Kidney (tissue), 13 donors: ENCODE measurements at regions not wholly inside any gene's neighbourhood (a gene's known extent, or its start where the extent isn't known, plus 50 kb on each side); places are given as distances from the start of the nearest gene placed in this dataset.

Experiments used
- DNase-seq, 5 donors: peaks; one replicate each; pipeline ENCODE4 v3.0.0-alpha.2; 2013 to 2020
- FAIRE-seq: peaks from 2 replicates; lab custom pipeline; 2012; peaks lifted over from hg19 to GRCh38; lab: Jason Lieb, UNC
- H3K27ac ChIP-seq, 2 donors: one replicate each; pipeline ENCODE4 v1.7.0; 2013; ENCODE audit warnings: low read depth in 2 of 2, low read length in 2 of 2, inconsistent platforms in 1 of 2
- H3K27me3 ChIP-seq: one replicate; pipeline ENCODE4 v1.7.1; 2013; ENCODE audit warnings: low read length, inconsistent platforms; ENCODE audit not compliant: control insufficient read depth, insufficient read depth
- H3K36me3 ChIP-seq, 3 donors: one replicate each; pipeline versions ENCODE4 v1.7.0 to v1.7.1; 2013; ENCODE audit warnings: low read length in 3 of 3, control low read depth in 1 of 3, inconsistent platforms in 1 of 3; ENCODE audit not compliant: insufficient read depth in 3 of 3, control insufficient read depth in 2 of 3
- H3K4me1 ChIP-seq, 3 donors: one replicate each; pipeline versions ENCODE4 v1.7.0 to v1.7.1; 2013; ENCODE audit warnings: low read length in 3 of 3, inconsistent platforms in 1 of 3, low read depth in 1 of 3; ENCODE audit not compliant: control insufficient read depth in 2 of 3, insufficient read depth in 2 of 3
- H3K4me3 ChIP-seq, 3 donors: one replicate each; pipeline versions ENCODE4 v1.7.0 to v1.8.1; 2013; ENCODE audit warnings: low read length in 3 of 3, control low read depth in 1 of 3, inconsistent platforms in 1 of 3
- H3K9ac ChIP-seq, 3 donors: one replicate each; pipeline versions ENCODE4 v1.7.0 to v1.7.1; 2013; ENCODE audit warnings: low read length in 3 of 3, control low read depth in 1 of 3, inconsistent platforms in 1 of 3
- H3K9me3 ChIP-seq, 3 donors: one replicate each; pipeline versions ENCODE4 v1.7.0 to v1.7.1; 2013; ENCODE audit warnings: low read length in 3 of 3, control low read depth in 1 of 3, inconsistent platforms in 1 of 3; ENCODE audit not compliant: control insufficient read depth in 2 of 3, insufficient read depth in 1 of 3
- intact Hi-C: fragments of 100-400 bp; cut with DNase I; formaldehyde crosslinking; loops from one replicate; pipeline ENCODE4 v1.11.1; 2022
- TF ChIP-seq, protein P1 (sequence below): IDR thresholded peaks from 3 replicates; pipeline ENCODE4 v1.5.1; 2012; ENCODE audit warnings: mild to moderate bottlenecking, moderate library complexity, borderline replicate concordance; ENCODE audit not compliant: insufficient read depth; ENCODE audit errors: extremely low read depth
- donor health status: control.
- donor health status: control.
- donor health status: control.
- donor health status: control.
- donor health status: control.
- donor health status: DM: yes; HTN: yes; CAD: no.
- donor health status: Normal renal cell carcinoma (clear cell type).

DNA sequence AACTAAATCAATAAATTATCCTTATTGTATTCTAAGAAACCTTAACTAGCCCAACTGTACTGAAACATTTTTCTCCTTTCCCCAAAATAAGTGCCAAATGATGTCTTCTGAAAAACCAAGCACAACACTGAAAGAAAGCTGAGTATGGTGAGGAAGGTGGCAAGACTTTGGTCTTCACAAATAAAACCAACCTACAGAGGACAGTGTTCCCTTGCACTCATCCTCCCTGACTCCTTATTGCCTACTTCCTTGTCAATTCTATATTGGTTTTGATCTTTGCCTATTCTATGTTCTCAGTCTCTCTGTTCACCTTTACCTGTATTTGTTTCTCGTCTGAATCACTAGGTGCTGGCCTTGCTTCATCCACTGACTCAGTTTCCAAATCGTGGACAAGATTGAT, 490.1 kb upstream of the ZNF385D start:
- Histone ChIP-seq H3K4me1 (no peaks in the 10 kb centered on the region), H3K4me3 (no peak overlapping the region), H3K27ac (no peak overlapping the region), H3K27me3 (no peaks in the 10 kb centered on the region), H3K9me3 (no peaks in the 10 kb centered on the region), H3K9ac (no peak overlapping the region), H3K36me3 (no peaks in the 10 kb centered on the region)
- intact Hi-C loops = no loop called here
- TF ChIP-seq, protein P1, sequence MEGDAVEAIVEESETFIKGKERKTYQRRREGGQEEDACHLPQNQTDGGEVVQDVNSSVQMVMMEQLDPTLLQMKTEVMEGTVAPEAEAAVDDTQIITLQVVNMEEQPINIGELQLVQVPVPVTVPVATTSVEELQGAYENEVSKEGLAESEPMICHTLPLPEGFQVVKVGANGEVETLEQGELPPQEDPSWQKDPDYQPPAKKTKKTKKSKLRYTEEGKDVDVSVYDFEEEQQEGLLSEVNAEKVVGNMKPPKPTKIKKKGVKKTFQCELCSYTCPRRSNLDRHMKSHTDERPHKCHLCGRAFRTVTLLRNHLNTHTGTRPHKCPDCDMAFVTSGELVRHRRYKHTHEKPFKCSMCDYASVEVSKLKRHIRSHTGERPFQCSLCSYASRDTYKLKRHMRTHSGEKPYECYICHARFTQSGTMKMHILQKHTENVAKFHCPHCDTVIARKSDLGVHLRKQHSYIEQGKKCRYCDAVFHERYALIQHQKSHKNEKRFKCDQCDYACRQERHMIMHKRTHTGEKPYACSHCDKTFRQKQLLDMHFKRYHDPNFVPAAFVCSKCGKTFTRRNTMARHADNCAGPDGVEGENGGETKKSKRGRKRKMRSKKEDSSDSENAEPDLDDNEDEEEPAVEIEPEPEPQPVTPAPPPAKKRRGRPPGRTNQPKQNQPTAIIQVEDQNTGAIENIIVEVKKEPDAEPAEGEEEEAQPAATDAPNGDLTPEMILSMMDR = no peak
- DNase-seq = no peak
- no peak for FAIRE-seq

DNA sequence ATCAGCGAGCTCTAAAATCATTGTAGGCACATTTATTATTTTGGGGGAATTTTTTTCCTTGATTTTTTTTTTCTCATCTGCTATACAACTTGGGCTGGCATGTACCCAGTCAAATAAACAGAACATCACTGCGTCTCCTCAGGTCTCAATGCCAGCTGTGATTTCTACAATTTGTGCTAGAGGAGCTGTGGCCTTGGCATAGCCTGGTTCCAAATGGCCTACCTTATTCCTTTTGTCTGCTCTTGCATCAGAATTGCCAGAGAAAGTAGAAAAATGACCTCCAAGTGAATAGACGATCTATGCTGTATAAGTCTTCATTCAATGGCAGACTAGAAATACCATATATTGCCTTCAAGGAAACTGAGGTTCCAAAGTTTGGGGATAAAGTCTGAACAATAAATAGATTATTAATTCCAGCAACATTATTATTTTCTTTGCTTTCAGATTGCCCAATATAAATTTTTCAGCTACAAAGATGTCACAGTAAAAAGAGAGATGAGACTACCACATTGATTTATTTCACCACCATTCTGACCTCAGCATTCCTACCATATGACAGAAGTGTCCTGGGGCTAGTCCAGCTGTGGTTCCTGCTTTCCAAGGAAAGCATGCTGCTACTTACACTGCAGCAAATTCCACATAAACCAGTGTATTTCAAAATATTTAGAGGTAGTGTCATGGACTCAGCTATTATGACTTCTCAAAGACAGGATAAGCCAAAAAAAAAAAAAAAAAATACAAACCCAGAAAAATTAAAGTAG, 493.9 kb upstream of the ZNF385D start:
- H3K4me3 ChIP-seq = no peak overlapping the region
- FAIRE-seq (no peak), DNase-seq (no peak)
- H3K27me3 ChIP-seq = no peaks in the 10 kb centered on the region
- H3K9me3 ChIP-seq = no peaks in the 10 kb centered on the region
- TF ChIP-seq, protein P1 = no peak
- no peaks in the 10 kb centered on the region for H3K36me3 ChIP-seq
- intact Hi-C loops = no loop called here
- H3K4me1 ChIP-seq = no peaks in the 10 kb centered on the region
- H3K27ac ChIP-seq = no peak overlapping the region
- H3K9ac ChIP-seq = no peak overlapping the region

DNA sequence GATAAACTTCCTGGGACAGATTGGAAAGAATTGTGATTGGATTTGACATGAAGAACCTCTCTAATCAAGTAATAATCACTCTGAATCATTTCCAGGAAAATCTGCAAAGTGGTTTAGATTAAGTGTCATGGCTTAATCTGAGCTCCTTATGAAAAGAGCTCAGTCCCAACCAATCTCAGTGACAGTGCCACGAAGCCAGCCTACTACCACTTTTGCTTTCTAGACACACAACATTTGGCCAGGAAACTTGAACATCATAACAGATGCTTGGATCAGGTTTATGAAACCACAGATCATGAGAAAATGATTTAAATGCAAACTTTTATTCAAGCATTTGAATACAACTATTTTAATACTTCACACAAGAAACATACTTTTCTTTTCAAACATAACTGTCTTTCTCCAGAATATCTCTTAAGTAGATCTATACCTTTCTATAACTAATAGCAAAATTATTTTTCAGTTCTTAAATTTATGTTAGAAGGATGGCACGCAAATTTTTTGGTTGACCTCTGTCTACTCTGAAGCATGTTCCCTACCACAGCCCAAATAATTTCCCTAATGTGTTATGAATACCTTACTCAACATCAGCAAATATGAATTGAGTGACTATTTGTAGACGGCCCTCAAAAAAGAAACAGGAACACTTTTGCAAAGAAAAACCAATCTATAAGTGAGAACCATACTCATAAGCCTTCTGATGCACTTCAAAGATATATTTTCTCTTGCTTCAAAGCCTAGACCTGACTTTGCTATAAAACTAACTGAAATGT, 495.0 kb upstream of the ZNF385D start:
- no peaks in the 10 kb centered on the region for H3K36me3 ChIP-seq
- intact Hi-C loops = no loop called here
- TF ChIP-seq, protein P1 = no peak
- DNase-seq (no peak), FAIRE-seq (no peak)
- no peak overlapping the region for H3K4me3 ChIP-seq
- H3K9me3 ChIP-seq = no peaks in the 10 kb centered on the region
- no peaks in the 10 kb centered on the region for H3K27me3 ChIP-seq
- H3K9ac ChIP-seq = no peak overlapping the region
- H3K27ac ChIP-seq = no peak overlapping the region
- no peaks in the 10 kb centered on the region for H3K4me1 ChIP-seq
